ENCODE measurements at regions not wholly inside any gene's neighbourhood (a gene's known extent, or its start where the extent isn't known, plus 50 kb on each side); places are given as distances from the start of the nearest gene placed in this dataset.

- TF ChIP-seq CTCF (IDR thresholded peaks at IDR 0.05) (no peak), POLR2A (IDR thresholded peaks at IDR 0.05) (no peak)
Observed at GRCh38 chr4:23706972-23707651, 182.7 kb downstream of the PPARGC1A start.

Measured in uterus (tissue), 2 donors.